Lower leg skin (tissue), 4 donors: ENCODE measurements at regions not wholly inside any gene's neighbourhood (a gene's known extent, or its start where the extent isn't known, plus 50 kb on each side); places are given as distances from the start of the nearest gene placed in this dataset.

Experiments
- DNase-seq, 2 donors: peaks; one replicate each; pipeline ENCODE4 v3.0.0-alpha.2; 2019; ENCODE audit warnings: low spot score in 2 of 2
- H3K4me3 ChIP-seq: fragments of 200-600 bp; sonication (generic); 2 replicates; pipeline ENCODE4 v1.5.1; 2017; ENCODE audit warnings: mild to moderate bottlenecking, low read depth; ENCODE audit not compliant: poor library complexity, severe bottlenecking
- POLR2A ChIP-seq, 2 donors: fragments of 450-650 bp; IDR thresholded peaks; one replicate each; pipeline ENCODE4 v1.6.1; 2016 to 2017; ENCODE audit warnings: antibody characterized with exemption in 2 of 2, mild to moderate bottlenecking in 1 of 2, moderate library complexity in 1 of 2
- WGBS, 2 donors: methylation state at CpG; one replicate each; pipeline ENCODE4 v1.1.5; 2018; 5-methylcytosine and 5-hydroxymethylcytosine counted together
- intact Hi-C: fragments of 100-400 bp; cut with DNase I; formaldehyde crosslinking; loops from one replicate; pipeline ENCODE4 v1.15.0; 2023; ENCODE audit warnings: low total_unique reads
- TF ChIP-seq, protein P1 (sequence below), 3 donors: fragments of 450-650 bp; IDR thresholded peaks; one replicate each; pipeline ENCODE4 v1.5.1; 2016; ENCODE audit warnings: antibody characterized with exemption in 3 of 3, mild to moderate bottlenecking in 3 of 3, moderate library complexity in 2 of 3

DNA sequence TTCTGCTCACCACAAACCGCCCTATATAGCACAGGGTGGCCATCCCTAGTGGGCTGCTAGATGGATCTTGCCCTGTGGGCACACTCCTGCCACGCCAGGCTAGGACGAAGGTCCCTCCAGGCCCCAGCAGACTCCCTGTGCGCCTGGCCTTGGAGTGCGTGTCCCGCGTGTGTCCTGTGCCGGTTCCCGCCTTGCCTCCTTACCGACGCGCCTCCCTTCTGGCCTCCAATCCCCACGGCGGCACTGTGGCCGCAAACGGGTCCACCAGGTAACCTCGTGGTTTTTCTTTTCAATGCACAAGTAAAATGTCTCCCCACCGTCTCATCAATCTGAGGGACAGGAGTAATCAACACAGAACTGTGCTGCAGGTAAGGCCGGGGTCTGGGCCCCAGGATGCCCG lies 133.8 kb upstream of the PHACTR3 start:
- TF ChIP-seq POLR2A (IDR thresholded peaks at IDR 0.05) = no peak
- TF ChIP-seq, protein P1, sequence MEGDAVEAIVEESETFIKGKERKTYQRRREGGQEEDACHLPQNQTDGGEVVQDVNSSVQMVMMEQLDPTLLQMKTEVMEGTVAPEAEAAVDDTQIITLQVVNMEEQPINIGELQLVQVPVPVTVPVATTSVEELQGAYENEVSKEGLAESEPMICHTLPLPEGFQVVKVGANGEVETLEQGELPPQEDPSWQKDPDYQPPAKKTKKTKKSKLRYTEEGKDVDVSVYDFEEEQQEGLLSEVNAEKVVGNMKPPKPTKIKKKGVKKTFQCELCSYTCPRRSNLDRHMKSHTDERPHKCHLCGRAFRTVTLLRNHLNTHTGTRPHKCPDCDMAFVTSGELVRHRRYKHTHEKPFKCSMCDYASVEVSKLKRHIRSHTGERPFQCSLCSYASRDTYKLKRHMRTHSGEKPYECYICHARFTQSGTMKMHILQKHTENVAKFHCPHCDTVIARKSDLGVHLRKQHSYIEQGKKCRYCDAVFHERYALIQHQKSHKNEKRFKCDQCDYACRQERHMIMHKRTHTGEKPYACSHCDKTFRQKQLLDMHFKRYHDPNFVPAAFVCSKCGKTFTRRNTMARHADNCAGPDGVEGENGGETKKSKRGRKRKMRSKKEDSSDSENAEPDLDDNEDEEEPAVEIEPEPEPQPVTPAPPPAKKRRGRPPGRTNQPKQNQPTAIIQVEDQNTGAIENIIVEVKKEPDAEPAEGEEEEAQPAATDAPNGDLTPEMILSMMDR (IDR thresholded peaks at IDR 0.05) = no peak
- intact Hi-C loops = loop anchor here (10.0 kb wide), 1 partner anchor 864 kb away; no protein-coding TSS in a partner anchor
- H3K4me3 ChIP-seq = no peak overlapping the region
- no peak for DNase-seq
- WGBS, 2 donors = 92 to 94% methylated on average over 19 to 20 of the region's 20 CpGs

DNA sequence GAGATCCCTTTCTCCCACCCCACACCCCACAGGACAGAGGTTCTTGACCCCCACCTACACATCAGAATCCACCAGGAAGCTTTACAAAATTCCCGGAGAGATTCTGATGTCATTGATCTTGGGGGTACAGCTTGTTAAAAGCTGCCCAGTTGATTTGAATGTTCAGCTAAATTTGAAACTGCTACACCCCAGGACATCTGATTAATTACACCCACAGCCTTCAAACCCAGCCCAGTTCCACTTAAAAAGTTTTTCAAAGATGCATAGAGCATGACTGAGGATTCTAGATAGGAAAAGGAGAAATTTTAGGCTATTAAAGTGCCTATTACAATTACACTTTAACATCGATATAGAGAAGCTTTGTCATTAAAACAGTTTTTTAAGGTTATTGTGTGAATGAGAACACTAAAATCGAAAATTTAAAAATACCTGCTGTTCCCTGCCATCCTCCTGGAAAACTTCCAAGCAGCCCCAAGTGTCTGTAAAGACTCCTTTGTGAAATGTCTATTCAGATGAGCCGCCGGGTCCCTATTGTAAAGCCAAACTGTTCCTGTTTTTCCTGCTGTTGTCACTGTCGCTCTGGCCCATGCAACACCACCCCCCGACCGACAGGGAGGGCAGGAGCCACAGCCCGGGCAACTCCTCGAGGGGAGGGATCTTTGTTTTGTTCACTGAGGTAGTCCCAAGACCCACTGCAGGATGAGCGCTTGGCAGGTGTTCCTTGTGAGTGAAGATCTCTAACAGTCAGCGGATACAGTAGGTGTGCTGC lies 132.5 kb upstream of the PHACTR3 start:
- no peak for TF ChIP-seq POLR2A (IDR thresholded peaks at IDR 0.05)
- TF ChIP-seq, protein P1 (IDR thresholded peaks at IDR 0.05) = no peak
- intact Hi-C loops = loop anchor here (10.0 kb wide), 1 partner anchor 863 kb away; no protein-coding TSS in a partner anchor
- H3K4me3 ChIP-seq = no peak overlapping the region
- 59 to 65% methylated on average over 12 of the region's 12 CpGs for WGBS, 2 donors
- DNase-seq = no peak

DNA sequence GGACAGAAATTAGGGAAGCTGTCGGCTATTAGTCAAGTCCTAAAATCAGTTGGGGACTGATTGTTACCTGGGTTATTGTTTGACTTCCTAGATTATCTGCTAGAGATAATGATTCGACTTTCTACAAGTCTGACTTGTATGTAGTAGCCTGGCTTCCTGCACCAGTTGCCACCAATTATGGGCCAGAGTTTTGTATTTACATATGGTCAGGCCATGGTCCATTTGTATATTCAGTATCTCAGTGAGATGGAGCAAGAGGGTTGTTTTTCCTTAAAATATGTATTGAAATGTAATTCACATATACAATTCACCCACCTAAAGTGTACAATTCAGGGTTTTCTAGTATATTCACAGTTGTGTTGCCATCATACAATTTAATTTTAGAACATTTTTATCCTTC lies 130.6 kb upstream of the PHACTR3 start:
- 87 to 88% methylated on average over 2 of the region's 2 CpGs for WGBS, 2 donors
- intact Hi-C loops = loop anchor here (10.0 kb wide), 1 partner anchor 861 kb away; no protein-coding TSS in a partner anchor
- no peak for TF ChIP-seq POLR2A (IDR thresholded peaks at IDR 0.05)
- TF ChIP-seq, protein P1 (IDR thresholded peaks at IDR 0.05) = no peak
- no peak for DNase-seq
- no peak overlapping the region for H3K4me3 ChIP-seq

DNA sequence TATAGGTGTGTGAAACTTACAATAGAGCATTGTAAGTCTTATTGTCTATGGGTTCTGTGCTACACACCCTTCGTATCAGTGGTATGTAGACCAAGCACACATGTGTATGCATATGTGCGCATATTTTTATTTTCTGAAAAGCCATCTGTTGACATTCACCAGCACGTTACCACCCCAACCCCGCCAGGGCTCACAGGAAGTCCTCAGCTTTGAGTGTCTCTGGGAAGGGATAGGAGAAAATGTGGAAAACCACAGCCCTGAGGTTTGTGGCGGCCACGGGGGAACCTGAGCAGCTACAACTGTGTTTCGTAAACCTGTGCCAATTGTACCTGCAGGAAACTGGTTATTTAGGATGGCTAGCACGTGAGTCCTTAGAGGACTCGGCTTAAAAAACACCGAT lies 123.3 kb upstream of the PHACTR3 start:
- 58 to 59% methylated on average over 10 of the region's 10 CpGs for WGBS, 2 donors
- no peak for TF ChIP-seq POLR2A (IDR thresholded peaks at IDR 0.05)
- TF ChIP-seq, protein P1 (IDR thresholded peaks at IDR 0.05) = no peak
- intact Hi-C loops = no loop called here
- H3K4me3 ChIP-seq = no peak overlapping the region
- no peak for DNase-seq

DNA sequence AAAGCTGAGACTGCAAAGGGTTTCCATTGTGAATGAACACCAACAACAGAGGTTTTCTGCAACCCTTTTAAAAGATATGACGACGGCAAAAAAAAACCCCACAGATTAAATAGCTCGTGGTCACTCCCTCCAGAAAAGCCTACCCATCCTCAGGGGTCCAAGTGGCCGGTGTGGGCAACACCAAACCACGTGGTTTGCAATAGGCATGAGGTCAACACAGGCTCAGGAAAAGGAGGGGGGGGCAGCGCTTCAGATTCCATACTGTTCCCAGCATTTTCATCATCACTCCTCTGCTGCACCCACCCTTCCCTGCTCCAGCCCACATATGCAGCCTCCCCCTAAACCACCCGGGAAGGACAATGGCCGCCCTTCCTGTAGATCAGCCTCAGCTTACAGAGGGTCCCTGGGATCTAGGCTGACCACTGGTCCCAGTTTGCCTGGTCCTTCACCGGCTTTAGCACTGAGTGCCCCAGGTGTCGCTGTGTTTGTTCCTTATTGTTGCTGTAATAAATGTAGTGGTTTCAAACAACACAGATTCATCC lies 122.8 kb upstream of the PHACTR3 start:
- no peak overlapping the region for H3K4me3 ChIP-seq
- DNase-seq = no peak
- no peak for TF ChIP-seq POLR2A (IDR thresholded peaks at IDR 0.05)
- TF ChIP-seq, protein P1 (IDR thresholded peaks at IDR 0.05) = no peak
- intact Hi-C loops = no loop called here
- 79 to 85% methylated on average over 10 of the region's 10 CpGs for WGBS, 2 donors
